Left renal pelvis (tissue), 4 donors: ENCODE measurements at regions not wholly inside any gene's neighbourhood (a gene's known extent, or its start where the extent isn't known, plus 50 kb on each side); places are given as distances from the start of the nearest gene placed in this dataset.

Source experiments
- DNase-seq, 4 donors: peaks; one replicate each; pipeline ENCODE4 v3.0.0-alpha.2; 2013; ENCODE audit warnings: low read depth in 4 of 4, low spot score in 3 of 4

DNA sequence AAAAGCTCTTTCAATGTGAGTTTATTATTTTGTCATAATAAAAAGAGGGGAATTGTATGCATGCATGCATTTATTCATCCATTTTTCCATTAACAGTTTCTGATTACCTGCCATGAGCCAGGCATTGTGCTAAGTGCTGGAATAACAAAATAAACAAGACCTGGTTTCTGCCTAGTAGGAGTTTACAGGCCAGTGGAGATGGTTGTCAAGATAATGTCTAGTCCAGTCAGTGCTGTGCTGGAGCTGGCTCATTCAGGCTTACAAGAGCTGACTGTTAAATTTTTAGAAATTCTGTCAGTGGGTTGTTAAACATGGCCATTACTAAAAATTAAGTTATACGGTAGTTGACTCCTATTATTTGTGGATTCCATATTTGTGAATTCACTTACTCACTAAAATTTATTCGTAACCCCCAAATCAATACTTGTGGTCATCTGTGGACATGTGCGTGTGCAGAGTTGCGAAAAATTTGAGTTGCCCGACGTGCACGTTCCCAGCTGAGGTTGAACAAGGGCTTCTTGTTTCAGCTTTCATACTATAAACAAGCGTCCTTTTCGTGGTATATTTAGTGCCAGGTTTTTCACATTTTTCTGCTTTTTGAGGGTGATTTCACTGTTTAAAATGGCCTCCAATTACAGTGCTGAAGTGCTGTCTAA is 172.3 kb upstream of the RPS6KA3 start:
- DNase-seq: no peak

DNA sequence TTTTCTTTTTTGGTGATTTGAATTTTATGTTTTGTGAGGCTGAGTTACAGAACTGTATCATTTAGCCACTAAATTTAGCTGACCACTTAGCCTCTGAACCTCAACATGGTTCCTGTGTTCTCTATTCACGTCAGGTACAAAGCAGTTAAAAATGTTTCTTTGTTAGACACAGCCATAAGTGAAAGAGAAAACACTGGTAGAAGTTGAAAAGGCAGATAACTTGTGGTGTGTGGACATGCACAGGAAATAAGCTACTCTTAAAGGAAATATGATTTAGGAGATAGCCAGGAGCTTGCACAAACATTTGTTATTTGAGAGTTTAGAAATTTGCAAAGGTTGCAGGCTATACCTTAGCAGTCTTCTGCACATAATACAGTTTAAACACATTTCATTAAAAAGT is 171.0 kb upstream of the RPS6KA3 start:
- DNase-seq: no peak

- no peak for DNase-seq
Measured at GRCh38 chrX:20435913-20436312, 169.2 kb upstream of the RPS6KA3 start.

DNA sequence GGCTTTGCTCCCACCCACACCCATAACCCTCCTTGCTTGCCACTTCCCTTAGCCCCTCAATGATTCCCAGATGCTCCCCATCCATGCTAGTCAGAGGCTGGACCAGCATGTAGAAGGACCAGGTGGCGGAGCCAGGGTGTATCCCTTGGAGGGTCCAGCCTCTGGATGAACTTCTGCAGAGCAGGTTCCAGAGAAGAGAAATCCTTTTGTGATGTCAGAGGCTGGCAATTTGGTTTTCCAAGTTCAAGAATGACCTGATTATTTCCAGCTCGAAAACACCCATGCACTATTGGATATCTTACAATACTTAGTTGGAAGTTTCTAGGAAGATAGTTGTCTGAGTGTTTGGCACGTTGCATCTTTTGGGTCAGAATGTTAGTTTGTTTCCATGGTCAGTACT is 168.3 kb upstream of the RPS6KA3 start:
- no peak for DNase-seq

- DNase-seq: no peak
Measured at GRCh38 chrX:20433388-20433775, 166.7 kb upstream of the RPS6KA3 start.

- DNase-seq: no peak
Measured at GRCh38 chrX:20432746-20433387, 166.2 kb upstream of the RPS6KA3 start.

DNA sequence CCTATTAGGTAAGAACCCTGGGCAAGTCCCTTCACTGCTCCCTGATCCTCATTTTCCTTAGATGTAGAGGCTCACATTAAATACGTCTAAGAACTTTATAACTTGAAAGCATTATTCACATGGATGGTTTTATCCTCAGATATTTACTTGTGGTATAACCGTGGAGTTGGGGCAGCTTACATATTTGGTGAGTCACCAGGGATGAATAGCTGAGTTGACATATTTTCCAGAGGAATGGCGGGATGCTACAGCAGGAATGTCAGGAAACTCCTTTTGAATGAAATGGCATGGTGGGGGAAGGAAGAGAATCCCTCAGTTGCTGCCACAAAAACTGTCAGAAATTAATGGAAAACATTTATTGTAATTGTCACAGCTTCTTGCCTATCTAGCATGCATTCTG is 165.3 kb upstream of the RPS6KA3 start:
- DNase-seq: no peak

DNA sequence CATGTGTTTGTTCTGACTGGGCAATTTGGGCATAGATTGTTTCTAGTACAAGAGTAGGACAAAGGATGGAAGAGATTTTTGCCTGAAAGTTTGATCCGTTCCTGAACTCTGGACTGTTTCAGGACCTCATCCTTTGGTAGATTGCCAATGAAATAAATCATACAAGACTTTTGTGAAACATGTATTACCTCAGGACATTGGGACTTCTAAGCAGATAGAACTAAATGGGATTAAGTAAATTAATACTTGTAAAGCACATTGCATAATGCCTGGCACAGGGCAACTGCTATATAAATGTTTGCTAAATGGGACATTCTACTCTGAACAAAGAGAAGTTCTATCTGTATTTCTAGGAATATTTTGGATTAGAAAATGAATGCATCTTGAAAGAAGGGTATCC is 164.8 kb upstream of the RPS6KA3 start:
- no peak for DNase-seq

GRCh38 chrX:20427173-20427770 is 160.6 kb upstream of the RPS6KA3 start:
- DNase-seq: no peak

- no peak for DNase-seq
Measured at GRCh38 chrX:20421697-20422096, 155.0 kb upstream of the RPS6KA3 start.

DNA sequence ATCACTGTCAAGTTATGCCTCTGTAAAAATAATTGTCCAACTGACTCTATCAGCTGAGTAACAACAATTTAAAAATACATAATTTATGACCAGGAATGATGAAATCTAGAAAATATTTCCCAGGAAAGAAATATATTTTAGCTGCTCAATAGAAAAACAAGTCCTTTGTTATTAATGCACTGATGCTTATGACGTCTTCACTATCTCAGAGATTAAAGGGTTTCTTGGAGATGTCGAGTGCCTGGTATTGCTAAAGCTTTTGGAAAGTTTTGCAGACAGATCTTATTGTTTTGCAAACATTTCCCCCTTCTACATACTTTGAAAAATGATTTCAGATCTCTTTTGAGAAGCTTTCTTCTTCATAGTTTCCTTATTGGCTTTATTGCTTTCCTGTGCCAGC is 154.6 kb upstream of the RPS6KA3 start:
- DNase-seq: no peak

DNA sequence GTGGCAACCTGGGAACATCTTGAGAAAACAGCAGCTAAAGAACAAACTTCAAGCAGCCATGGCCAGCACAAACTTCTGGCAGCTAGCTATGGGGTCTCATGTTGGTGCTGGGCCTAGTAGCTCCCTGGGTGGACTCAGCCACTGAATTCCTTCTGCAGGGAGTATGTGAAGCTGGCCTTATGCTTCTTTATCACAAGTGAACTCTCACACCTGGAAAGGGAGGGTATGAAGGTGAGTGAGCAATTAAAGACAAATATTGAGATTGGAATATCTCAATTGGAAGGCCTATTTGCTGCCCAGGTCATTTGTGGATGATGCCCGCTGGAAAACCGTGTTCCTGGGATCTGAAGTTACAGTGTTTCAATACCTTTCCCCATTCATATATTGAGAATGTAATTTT is 153.3 kb upstream of the RPS6KA3 start:
- no peak for DNase-seq

- DNase-seq: no peak
Measured at GRCh38 chrX:20418379-20419150, 151.9 kb upstream of the RPS6KA3 start.

DNA sequence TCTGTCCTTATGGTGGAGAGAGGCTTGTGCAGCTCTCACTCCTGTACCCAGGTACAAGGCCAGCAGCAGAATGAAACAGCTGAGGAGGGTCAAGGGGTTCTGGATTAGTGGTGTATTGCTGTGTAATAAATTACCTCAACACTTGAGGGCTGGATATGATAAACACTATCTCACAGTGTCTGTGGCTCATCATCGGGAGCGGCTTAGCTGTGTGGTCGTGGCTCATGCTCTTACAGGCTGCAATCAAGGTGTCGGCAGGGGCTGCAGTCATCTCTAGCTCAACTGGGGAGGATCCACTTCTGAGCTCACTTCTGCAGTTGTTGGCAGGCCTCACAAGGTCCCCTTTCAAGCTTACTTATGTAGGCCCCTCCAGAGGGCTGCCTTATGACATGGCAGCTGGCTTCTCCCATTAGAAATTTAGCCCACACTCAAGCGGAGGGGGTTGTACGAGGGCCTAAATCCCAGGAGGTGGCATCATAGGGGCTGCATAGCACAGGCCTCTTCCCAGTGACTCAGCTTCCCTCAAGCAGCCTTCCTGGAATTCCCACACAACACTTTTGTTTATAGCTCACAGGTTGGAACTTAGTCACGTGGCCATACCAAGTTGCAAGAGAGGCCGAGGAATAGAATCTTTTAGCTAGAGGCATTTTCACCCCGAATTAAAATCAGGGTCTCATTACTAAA is 148.2 kb upstream of the RPS6KA3 start:
- no peak for DNase-seq

GRCh38 chrX:20414066-20414465 is 147.4 kb upstream of the RPS6KA3 start:
- DNase-seq: no peak

GRCh38 chrX:20412871-20413486 is 146.3 kb upstream of the RPS6KA3 start:
- no peak for DNase-seq

DNA sequence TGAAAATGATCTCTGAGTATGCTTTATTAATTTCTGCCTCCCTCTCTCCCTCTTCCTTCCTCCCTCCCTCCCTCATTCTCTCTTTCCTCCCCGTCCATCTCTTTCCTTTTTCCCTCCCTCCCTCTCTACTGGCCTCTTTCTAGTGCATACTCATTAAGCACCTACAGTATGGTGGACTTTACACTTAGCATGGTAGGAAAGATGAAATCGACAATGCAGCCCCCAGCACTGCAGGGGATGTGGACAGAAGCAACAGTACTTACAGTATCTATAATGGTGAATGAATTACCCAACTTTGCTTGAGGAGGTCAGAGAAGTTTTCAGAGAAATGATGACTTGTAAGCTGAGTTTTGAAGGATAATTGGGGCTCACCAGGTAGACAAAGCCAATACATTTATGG is 143.8 kb upstream of the RPS6KA3 start:
- DNase-seq: no peak

DNA sequence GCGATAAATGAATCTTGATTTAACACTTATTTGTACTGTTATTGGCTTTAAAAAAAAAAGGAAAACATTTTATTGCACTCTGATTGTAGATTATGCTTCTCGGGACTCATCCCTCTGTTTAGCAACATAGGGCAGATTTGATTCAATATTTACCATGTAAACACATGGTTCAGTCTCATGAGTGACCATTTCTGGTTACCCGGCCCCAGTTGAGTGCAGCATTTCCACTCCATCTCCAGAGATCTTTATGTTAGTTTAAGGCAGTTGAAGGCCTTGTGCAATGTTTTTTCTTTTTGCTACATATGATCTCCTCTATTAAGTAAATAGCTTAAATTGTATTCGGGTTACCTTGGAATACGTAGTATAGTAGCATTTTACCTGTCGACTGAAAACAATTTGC is 143.3 kb upstream of the RPS6KA3 start:
- DNase-seq: no peak

DNA sequence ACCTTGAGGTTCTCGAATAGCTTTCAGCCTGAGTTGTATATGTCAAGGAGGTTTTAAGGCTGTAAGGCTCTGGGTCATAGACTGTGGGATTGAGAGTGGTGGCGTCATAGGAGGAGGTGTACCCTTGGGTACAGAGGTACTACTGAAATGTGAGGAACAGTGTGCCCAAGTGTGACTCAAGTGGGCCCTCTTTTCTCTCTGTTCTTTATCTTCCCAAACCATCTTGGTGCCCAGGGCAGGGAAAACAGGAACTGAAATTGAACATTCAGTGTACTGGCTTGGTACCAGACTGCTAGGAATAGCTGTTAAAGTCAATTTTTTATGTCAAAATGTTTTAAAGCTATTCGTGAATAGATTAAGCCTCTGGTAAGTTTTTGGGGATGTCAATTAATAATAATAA is 136.2 kb upstream of the RPS6KA3 start:
- no peak for DNase-seq

- no peak for DNase-seq
Measured at GRCh38 chrX:20399728-20400414, 133.2 kb upstream of the RPS6KA3 start.
